Hematopoietic multipotent progenitor cell treated with erythropoietin and hydrocortisone succinate and interleukin-3 and kit ligand, for 15 days (in vitro differentiated cells): ENCODE measurements at regions not wholly inside any gene's neighbourhood (a gene's known extent, or its start where the extent isn't known, plus 50 kb on each side); places are given as distances from the start of the nearest gene placed in this dataset.
"Not testable (repeated sequence)": the region's sequence is repeated elsewhere in the genome, so short reads cannot be mapped to it uniquely, and the experiment has no call there.

ENCODE experiments used
- DNase-seq: peaks from one replicate; pipeline ENCODE4 v3.0.0-alpha.2; 2015; ENCODE audit warnings: low spot score

- DNase-seq = no peak
These were observed 577.9 kb downstream of the IPMK start for GRCh38 chr10:57689596-57690297.

- no peak for DNase-seq
These were observed 587.8 kb downstream of the IPMK start for GRCh38 chr10:57679916-57680315.

- DNase-seq = no peak
These were observed 592.6 kb downstream of the IPMK start for GRCh38 chr10:57675125-57675524.

- DNase-seq = no peak
These were observed 594.2 kb downstream of the IPMK start for GRCh38 chr10:57673446-57673960.

- no peak for DNase-seq
These were observed 602.9 kb downstream of the IPMK start for GRCh38 chr10:57664815-57665214.

- DNase-seq = no peak
These were observed 604.3 kb downstream of the IPMK start for GRCh38 chr10:57663401-57663800.

- no peak for DNase-seq
These were observed 606.5 kb downstream of the IPMK start for GRCh38 chr10:57661206-57661605.

- DNase-seq = peak; percentile 31
These were observed 610.4 kb downstream of the IPMK start for GRCh38 chr10:57657164-57657765.

GRCh38 chr10:57654856-57655255 lies 612.8 kb downstream of the IPMK start:
- DNase-seq = no peak

GRCh38 chr10:57645108-57645507 lies 622.6 kb downstream of the IPMK start:
- DNase-seq = not testable (repeated sequence)

GRCh38 chr10:57638411-57638810 lies 629.3 kb downstream of the IPMK start:
- DNase-seq = no peak

- no peak for DNase-seq
These were observed 639.0 kb downstream of the IPMK start for GRCh38 chr10:57628592-57629284.

- no peak for DNase-seq
These were observed 640.0 kb downstream of the IPMK start for GRCh38 chr10:57627642-57628178.

GRCh38 chr10:57624856-57625592 lies 642.7 kb downstream of the IPMK start:
- DNase-seq = no peak

- DNase-seq = no peak
These were observed 643.6 kb downstream of the IPMK start for GRCh38 chr10:57624066-57624465.

- DNase-seq = no peak
These were observed 646.2 kb downstream of the IPMK start for GRCh38 chr10:57621466-57621865.

- no peak for DNase-seq
These were observed 661.7 kb downstream of the IPMK start for GRCh38 chr10:57605948-57606485.

GRCh38 chr10:57599440-57599839 lies 668.3 kb downstream of the IPMK start:
- DNase-seq = no peak

- no peak for DNase-seq
These were observed 673.6 kb downstream of the IPMK start for GRCh38 chr10:57593983-57594573.

GRCh38 chr10:57579926-57580325 lies 687.8 kb downstream of the IPMK start:
- DNase-seq = no peak

- DNase-seq = no peak
These were observed 705.5 kb downstream of the IPMK start for GRCh38 chr10:57562211-57562610.
